ENCODE measurements at regions not wholly inside any gene's neighbourhood (a gene's known extent, or its start where the extent isn't known, plus 50 kb on each side); places are given as distances from the start of the nearest gene placed in this dataset.
A peak's percentile ranks its signal among the peaks of the same experiment; 100 is the strongest.
"Not testable (repeated sequence)": the region's sequence is repeated elsewhere in the genome, so short reads cannot be mapped to it uniquely, and the experiment has no call there.

DNA sequence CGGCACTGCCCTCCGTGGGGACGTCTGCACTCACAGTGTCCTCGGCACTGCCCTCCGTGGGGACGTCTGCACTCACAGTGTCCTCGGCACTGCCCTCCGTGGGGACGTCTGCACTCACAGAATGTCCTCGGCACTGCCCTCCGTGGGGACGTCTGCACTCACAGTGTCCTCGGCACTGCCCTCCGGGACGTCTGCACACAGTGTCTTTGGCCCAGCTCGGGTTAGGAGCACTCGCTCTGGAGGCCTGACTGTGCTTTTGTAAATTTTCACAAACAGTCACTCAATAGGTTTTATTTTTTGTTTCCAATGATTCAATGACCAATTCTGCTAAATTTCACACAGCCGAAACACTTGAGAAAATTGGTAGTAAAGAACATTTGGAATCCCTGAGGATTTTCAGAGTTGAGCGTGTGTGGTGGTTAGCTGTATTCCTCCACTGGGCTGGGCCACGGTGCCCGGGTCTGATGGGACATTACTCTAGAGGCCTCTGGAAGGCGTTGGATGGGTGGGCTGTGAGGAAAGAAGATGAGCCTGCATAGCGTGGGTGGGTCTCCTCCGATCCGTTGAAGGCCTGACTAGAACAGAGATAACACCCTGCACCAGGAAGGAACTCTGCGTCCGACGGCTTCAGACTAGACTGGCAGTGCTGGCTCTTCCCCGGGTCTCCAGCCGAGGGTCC is 134.8 kb downstream of the RTP5 start:
- no peaks in the 10 kb centered on the region for H3K9me3 ChIP-seq (replicated peaks in 1 of 3)
- no peaks in the 10 kb centered on the region for H3K4me1 ChIP-seq (replicated peaks in 1 of 2)
- intact Hi-C loops (cut with DNase I), result no loop called here
- H3K4me3 ChIP-seq, result no peak overlapping the region
- H3K27ac ChIP-seq, result no peak overlapping the region
- H3K27me3 ChIP-seq, result no peaks in the 10 kb centered on the region
- H3K36me3 ChIP-seq (replicated peaks in 1 of 2), result no peaks in the 10 kb centered on the region
- 75 to 83% (median 81%) methylated on average over 19 to 23 of the region's 30 CpGs for WGBS, 4 donors
- peak in 1 of 7 donors; percentile 5 for DNase-seq
- no peak for TF ChIP-seq POLR2A (IDR thresholded peaks at IDR 0.05)
- TF ChIP-seq, protein P1, sequence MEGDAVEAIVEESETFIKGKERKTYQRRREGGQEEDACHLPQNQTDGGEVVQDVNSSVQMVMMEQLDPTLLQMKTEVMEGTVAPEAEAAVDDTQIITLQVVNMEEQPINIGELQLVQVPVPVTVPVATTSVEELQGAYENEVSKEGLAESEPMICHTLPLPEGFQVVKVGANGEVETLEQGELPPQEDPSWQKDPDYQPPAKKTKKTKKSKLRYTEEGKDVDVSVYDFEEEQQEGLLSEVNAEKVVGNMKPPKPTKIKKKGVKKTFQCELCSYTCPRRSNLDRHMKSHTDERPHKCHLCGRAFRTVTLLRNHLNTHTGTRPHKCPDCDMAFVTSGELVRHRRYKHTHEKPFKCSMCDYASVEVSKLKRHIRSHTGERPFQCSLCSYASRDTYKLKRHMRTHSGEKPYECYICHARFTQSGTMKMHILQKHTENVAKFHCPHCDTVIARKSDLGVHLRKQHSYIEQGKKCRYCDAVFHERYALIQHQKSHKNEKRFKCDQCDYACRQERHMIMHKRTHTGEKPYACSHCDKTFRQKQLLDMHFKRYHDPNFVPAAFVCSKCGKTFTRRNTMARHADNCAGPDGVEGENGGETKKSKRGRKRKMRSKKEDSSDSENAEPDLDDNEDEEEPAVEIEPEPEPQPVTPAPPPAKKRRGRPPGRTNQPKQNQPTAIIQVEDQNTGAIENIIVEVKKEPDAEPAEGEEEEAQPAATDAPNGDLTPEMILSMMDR (IDR thresholded peaks at IDR 0.05), result no peak

DNA sequence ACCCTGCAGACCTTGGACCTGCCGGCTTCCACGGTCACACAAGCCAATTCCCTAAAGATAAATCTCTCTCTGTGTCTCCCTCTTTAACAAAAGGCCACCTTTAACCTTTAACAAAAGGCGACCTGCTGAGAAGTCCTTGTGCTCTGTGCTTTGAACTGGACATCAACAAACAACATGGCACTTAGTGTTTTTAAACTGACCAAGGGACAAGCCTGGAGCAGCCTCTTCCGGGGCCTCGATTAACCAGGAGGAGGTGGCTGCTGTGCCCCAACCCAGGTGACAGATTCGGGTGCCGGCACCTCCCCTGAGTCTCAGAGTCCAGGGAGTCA is 135.3 kb downstream of the RTP5 start:
- no peaks in the 10 kb centered on the region for H3K9me3 ChIP-seq (replicated peaks in 1 of 3)
- no peaks in the 10 kb centered on the region for H3K36me3 ChIP-seq (replicated peaks in 1 of 2)
- H3K4me3 ChIP-seq, result no peak overlapping the region
- H3K4me1 ChIP-seq (replicated peaks in 1 of 2), result no peaks in the 10 kb centered on the region
- no peak for DNase-seq
- H3K27me3 ChIP-seq, result no peaks in the 10 kb centered on the region
- intact Hi-C loops (cut with DNase I), result no loop called here
- no peak overlapping the region for H3K27ac ChIP-seq
- TF ChIP-seq, protein P1 (IDR thresholded peaks at IDR 0.05), result no peak
- TF ChIP-seq POLR2A (IDR thresholded peaks at IDR 0.05), result no peak
- WGBS, 4 donors, result 70 to 78% (median 75%) methylated on average over 7 of the region's 7 CpGs

DNA sequence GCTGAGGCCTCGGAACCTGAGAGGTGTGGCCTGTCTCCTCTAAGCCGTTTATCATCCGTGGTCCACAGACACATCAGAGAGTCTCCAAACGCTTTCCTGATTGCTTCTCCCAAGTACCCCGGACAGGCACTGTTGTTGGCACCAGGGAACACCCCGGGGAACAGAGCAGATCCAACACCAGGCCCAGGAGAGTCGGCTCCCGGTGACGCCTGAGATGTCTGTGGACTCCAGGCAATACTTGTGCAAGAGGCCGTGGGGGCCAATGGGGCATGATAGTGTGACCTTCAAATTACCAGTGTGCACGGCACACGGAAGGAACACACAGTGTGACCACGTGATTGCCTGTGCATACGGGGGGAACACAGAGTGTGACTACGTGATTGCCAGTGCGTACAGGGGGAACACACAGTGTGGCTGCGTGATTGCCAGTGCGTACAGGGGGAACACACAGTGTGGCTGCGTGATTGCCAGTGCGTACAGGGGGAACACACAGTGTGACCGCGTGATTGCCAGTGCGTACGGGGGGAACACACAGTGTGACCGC is 136.6 kb downstream of the RTP5 start:
- intact Hi-C loops (cut with DNase I); H3K36me3 ChIP-seq (replicated peaks in 1 of 2); H3K27ac ChIP-seq; H3K27me3 ChIP-seq; H3K4me3 ChIP-seq; H3K4me1 ChIP-seq (replicated peaks in 1 of 2); H3K9me3 ChIP-seq (replicated peaks in 1 of 3): not testable (repeated sequence)
- peak in 1 of 7 donors; percentile 7 for DNase-seq
- WGBS, 4 donors, result 76 to 86% (median 82%) methylated on average over 11 to 20 of the region's 25 CpGs

DNA sequence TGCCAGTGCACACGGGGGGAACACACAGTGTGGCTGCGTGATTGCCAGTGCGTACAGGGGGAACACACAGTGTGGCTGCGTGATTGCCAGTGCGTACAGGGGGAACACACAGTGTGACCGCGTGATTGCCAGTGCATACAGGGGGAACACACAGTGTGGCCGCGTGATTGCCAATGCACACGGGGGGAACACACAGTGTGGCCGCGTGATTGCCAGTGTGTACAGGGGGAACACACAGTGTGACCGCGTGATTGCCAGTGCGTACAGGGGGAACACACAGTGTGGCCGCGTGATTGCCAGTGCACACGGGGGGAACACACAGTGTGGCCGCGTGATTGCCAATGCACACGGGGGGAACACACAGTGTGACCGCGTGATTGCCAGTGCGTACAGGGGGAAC is 139.4 kb downstream of the RTP5 start:
- H3K4me3 ChIP-seq; H3K27me3 ChIP-seq; intact Hi-C loops (cut with DNase I); H3K4me1 ChIP-seq (replicated peaks in 1 of 2); H3K9me3 ChIP-seq (replicated peaks in 1 of 3); DNase-seq; H3K27ac ChIP-seq; H3K36me3 ChIP-seq (replicated peaks in 1 of 2): not testable (repeated sequence)
- 73 to 81% (median 80%) methylated on average over 9 to 12 of the region's 24 CpGs; no CpG with 5 or more reads in 1 of the 4 donors for WGBS, 4 donors

DNA sequence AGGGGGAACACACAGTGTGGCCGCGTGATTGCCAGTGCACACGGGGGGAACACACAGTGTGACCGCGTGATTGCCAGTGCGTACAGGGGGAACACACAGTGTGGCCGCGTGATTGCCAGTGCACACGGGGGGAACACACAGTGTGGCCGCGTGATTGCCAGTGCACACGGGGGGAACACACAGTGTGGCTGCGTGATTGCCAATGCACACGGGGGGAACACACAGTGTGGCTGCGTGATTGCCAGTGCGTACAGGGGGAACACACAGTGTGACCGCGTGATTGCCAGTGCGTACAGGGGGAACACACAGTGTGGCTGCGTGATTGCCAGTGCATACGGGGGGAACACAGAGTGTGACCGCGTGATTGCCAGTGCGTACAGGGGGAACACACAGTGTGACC is 140.3 kb downstream of the RTP5 start:
- H3K9me3 ChIP-seq (replicated peaks in 1 of 3); H3K36me3 ChIP-seq (replicated peaks in 1 of 2); intact Hi-C loops (cut with DNase I); H3K27ac ChIP-seq; DNase-seq; H3K27me3 ChIP-seq; H3K4me1 ChIP-seq (replicated peaks in 1 of 2); H3K4me3 ChIP-seq: not testable (repeated sequence)
- WGBS, 4 donors, result 76 to 87% (median 84%) methylated on average over 8 to 17 of the region's 24 CpGs

DNA sequence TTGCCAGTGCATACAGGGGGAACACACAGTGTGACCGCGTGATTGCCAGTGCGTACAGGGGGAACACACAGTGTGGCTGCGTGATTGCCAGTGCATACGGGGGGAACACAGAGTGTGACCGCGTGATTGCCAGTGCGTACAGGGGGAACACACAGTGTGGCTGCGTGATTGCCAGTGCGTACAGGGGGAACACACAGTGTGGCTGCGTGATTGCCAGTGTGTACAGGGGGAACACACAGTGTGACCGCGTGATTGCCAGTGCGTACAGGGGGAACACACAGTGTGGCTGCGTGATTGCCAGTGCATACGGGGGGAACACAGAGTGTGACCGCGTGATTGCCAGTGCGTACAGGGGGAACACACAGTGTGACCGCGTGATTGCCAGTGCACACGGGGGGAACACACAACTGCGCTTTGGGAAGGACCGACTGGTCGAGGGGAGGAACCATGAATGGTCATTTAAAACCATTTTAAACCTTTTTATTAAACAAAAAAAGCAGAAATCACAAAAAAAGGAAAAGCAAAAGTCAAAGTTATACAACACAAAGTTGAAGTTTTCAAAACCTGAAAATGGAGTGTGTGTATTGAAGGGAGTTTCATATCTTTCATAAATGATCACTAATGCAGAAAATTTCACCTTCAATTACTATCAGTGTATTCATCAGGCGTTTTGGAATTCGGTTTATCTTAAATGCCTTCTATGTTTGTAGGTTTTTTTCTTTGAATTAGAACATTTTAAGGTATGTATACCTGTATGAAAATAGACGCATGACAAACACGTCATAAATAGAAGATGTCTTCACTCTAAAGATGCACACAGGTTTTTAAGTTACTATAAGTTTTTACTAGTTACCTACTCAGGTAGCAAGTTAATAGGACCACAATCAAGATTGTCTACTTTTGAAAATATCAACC is 141.0 kb downstream of the RTP5 start:
- intact Hi-C loops (cut with DNase I); H3K9me3 ChIP-seq (replicated peaks in 1 of 3); H3K27ac ChIP-seq; DNase-seq; H3K36me3 ChIP-seq (replicated peaks in 1 of 2); H3K4me3 ChIP-seq; H3K4me1 ChIP-seq (replicated peaks in 1 of 2); H3K27me3 ChIP-seq: not testable (repeated sequence)
- WGBS, 4 donors, result 75 to 86% (median 81%) methylated on average over 11 to 26 of the region's 29 CpGs

All from adrenal gland (tissue), 9 donors.